Mesenchymal stem cell (in vitro differentiated cells and primary cell): ENCODE measurements at regions not wholly inside any gene's neighbourhood (a gene's known extent, or its start where the extent isn't known, plus 50 kb on each side); places are given as distances from the start of the nearest gene placed in this dataset.

Experiments used
- DNase-seq: peaks from one replicate; pipeline ENCODE4 v3.0.0-alpha.2; 2013
- H2AFZ ChIP-seq: one replicate; pipeline ENCODE4 v1.6.1; 2013; ENCODE audit warnings: low read depth, mild to moderate bottlenecking, control low read depth, inconsistent platforms, low read length, moderate library complexity
- H2AK5ac ChIP-seq: 2 replicates; pipeline ENCODE4 v1.6.1; 2013; ENCODE audit warnings: low read length, moderate library complexity, mild to moderate bottlenecking, inconsistent platforms; ENCODE audit not compliant: severe bottlenecking
- H2BK120ac ChIP-seq: one replicate; pipeline ENCODE4 v1.6.1; 2013; ENCODE audit warnings: low read depth, mild to moderate bottlenecking, inconsistent platforms, low read length, moderate library complexity
- H2BK12ac ChIP-seq, 2 experiments: one replicate each; pipeline ENCODE4 v1.6.1; 2013; ENCODE audit warnings: inconsistent platforms in 2 of 2, low read length in 2 of 2, mild to moderate bottlenecking in 2 of 2, moderate library complexity in 2 of 2, control low read depth in 1 of 2
- H2BK15ac ChIP-seq: one replicate; pipeline ENCODE4 v1.6.1; 2013; ENCODE audit warnings: mild to moderate bottlenecking, low read depth, inconsistent platforms; ENCODE audit not compliant: poor library complexity, severe bottlenecking
- H2BK5ac ChIP-seq: 2 replicates; pipeline ENCODE4 v1.6.1; 2013; ENCODE audit warnings: low read depth, mild to moderate bottlenecking, low read length, control low read depth, inconsistent platforms; ENCODE audit not compliant: poor library complexity, severe bottlenecking
- H3K14ac ChIP-seq, 2 experiments: one replicate each; pipeline ENCODE4 v1.6.1; 2013; ENCODE audit warnings: inconsistent platforms in 2 of 2, low read length in 2 of 2, control low read depth in 1 of 2, mild to moderate bottlenecking in 1 of 2, moderate library complexity in 1 of 2
- H3K18ac ChIP-seq, 2 experiments: one replicate each; pipeline ENCODE4 v1.6.1; 2013; ENCODE audit warnings: inconsistent platforms in 2 of 2, low read length in 2 of 2, control low read depth in 1 of 2, low read depth in 1 of 2, mild to moderate bottlenecking in 1 of 2
- H3K23ac ChIP-seq, 2 experiments: one replicate each; pipeline ENCODE4 v1.6.1; 2013; ENCODE audit warnings: inconsistent platforms in 2 of 2, low read length in 2 of 2, mild to moderate bottlenecking in 2 of 2, moderate library complexity in 2 of 2, control low read depth in 1 of 2
- H3K27ac ChIP-seq: 2 replicates; pipeline ENCODE4 v1.5.1; 2013; ENCODE audit warnings: mild to moderate bottlenecking, moderate library complexity, low read length, control low read depth, inconsistent platforms; ENCODE audit not compliant: poor library complexity, severe bottlenecking
- H3K27me3 ChIP-seq, 2 experiments: 2 replicates each; pipeline versions ENCODE4 v1.6.1 to v1.7.0; 2013; ENCODE audit warnings: low read length in 2 of 2, mild to moderate bottlenecking in 2 of 2, moderate library complexity in 2 of 2, control low read depth in 1 of 2, inconsistent platforms in 1 of 2; ENCODE audit not compliant: control insufficient read depth in 1 of 2, insufficient read depth in 1 of 2
- H3K36me3 ChIP-seq, 2 experiments: 2 replicates each; pipeline versions ENCODE4 v1.6.1 to v1.7.0; 2013; ENCODE audit warnings: low read length in 2 of 2, control low read depth in 1 of 2, inconsistent platforms in 1 of 2, low read depth in 1 of 2, mild to moderate bottlenecking in 1 of 2; ENCODE audit not compliant: insufficient read depth in 2 of 2, control insufficient read depth in 1 of 2
- H3K4ac ChIP-seq, 2 experiments: one replicate each; pipeline ENCODE4 v1.6.1; 2013; ENCODE audit warnings: inconsistent platforms in 2 of 2, low read length in 2 of 2, mild to moderate bottlenecking in 2 of 2, moderate library complexity in 2 of 2, control low read depth in 1 of 2, low read depth in 1 of 2
- H3K4me1 ChIP-seq: 2 replicates; pipeline ENCODE4 v1.6.1; 2013; ENCODE audit warnings: low read depth, low read length, control low read depth; ENCODE audit not compliant: control insufficient read depth, insufficient read depth
- H3K4me2 ChIP-seq: 2 replicates; pipeline ENCODE4 v1.6.1; 2013; ENCODE audit warnings: low read length, mild to moderate bottlenecking, inconsistent platforms; ENCODE audit not compliant: poor library complexity, severe bottlenecking
- H3K4me3 ChIP-seq, 2 experiments: 2 replicates each; pipeline versions ENCODE4 v1.5.1 to v1.7.0; 2013; ENCODE audit warnings: low read length in 2 of 2, mild to moderate bottlenecking in 2 of 2, control low read depth in 1 of 2, low read depth in 1 of 2; ENCODE audit not compliant: insufficient read depth in 1 of 2
- H3K79me1 ChIP-seq: replicated peaks from 2 replicates; pipeline ENCODE4 v1.6.1; 2013; ENCODE audit warnings: mild to moderate bottlenecking, control low read depth, low read length, inconsistent platforms; ENCODE audit not compliant: poor library complexity, severe bottlenecking
- H3K9ac ChIP-seq: 2 replicates; pipeline ENCODE4 v1.7.0; 2013; ENCODE audit warnings: mild to moderate bottlenecking, low read length, moderate library complexity
- H3K9me3 ChIP-seq: 2 replicates; pipeline ENCODE4 v1.7.0; 2013; ENCODE audit warnings: mild to moderate bottlenecking, low read length; ENCODE audit not compliant: control insufficient read depth
- H4K8ac ChIP-seq: one replicate; pipeline ENCODE4 v1.6.1; 2013; ENCODE audit warnings: inconsistent platforms, mild to moderate bottlenecking, low read length, moderate library complexity
- H4K91ac ChIP-seq: one replicate; pipeline ENCODE4 v1.6.1; 2013; ENCODE audit warnings: mild to moderate bottlenecking, low read length, inconsistent platforms
- whole genome bisulfite sequencing: methylation state at CpG from one replicate; pipeline ENCODE4 v1.1.7; 2013; ENCODE audit warnings: mixed read lengths; 5-methylcytosine and 5-hydroxymethylcytosine counted together

DNA sequence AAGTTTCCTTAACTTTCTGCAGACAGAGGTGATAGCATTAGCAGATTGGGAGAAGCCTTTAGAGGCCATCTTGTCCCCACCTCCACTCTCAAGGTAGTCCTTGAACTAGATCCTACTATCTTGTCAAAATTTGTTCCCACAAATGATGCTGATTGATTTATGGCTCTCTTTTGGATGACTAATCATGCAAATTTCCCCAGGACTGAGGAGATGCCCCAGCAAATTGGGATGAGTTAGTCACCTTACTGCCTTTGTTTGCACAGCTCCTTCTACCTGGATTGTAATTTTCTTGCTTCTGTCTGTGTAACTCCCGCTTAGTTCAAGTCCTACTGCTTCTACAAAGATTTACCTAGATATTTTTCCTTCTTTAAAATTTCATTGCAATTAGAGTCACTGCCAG is 391.4 kb upstream of the CADM1 start:
- no peak overlapping the region for H2BK120ac ChIP-seq
- no peak overlapping the region for H4K91ac ChIP-seq
- H3K18ac ChIP-seq = no peak overlapping the region
- peaks cover 8% of the 10 kb centered on the region for H3K4me1 ChIP-seq
- H3K9ac ChIP-seq = no peak overlapping the region
- no peak overlapping the region for H3K14ac ChIP-seq
- no peak overlapping the region for H2AK5ac ChIP-seq
- no peaks in the 10 kb centered on the region for H3K79me1 ChIP-seq
- H3K4me2 ChIP-seq = no peak overlapping the region
- DNase-seq = no peak
- WGBS = 67% methylated on average over 1 of the region's 1 CpG
- H2BK5ac ChIP-seq = no peak overlapping the region
- no peak overlapping the region for H3K27ac ChIP-seq
- no peak overlapping the region for H3K23ac ChIP-seq
- no peaks in the 10 kb centered on the region for H3K36me3 ChIP-seq
- no peak overlapping the region for H2BK15ac ChIP-seq
- H2BK12ac ChIP-seq = no peak overlapping the region
- no peaks in the 10 kb centered on the region for H3K9me3 ChIP-seq
- no peaks in the 10 kb centered on the region for H3K27me3 ChIP-seq
- no peak overlapping the region for H4K8ac ChIP-seq
- no peak overlapping the region for H2AFZ ChIP-seq
- no peak overlapping the region for H3K4ac ChIP-seq
- no peak overlapping the region for H3K4me3 ChIP-seq

DNA sequence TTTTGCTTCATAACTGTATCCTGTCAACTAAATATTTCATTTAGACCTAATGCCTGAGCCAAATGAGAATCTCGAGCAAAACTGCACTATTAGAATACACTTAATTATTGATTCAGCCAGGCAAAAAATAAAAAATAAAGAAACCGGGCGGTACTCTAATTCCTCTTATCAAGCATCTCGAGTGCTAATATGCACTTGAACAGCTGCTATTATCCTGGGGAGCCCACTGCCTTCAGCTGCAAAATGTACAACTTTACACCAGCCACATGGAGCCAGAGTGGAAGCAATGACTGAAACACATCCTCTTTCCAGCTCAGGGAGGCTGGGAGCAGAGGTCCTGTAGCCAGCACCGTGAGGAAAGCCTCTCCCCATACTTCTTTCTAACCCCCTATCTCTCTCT is 390.0 kb upstream of the CADM1 start:
- Histone ChIP-seq H3K79me1 (no peaks in the 10 kb centered on the region), H3K4me1 (peaks cover 8% of the 10 kb centered on the region), H3K4me2 (no peak overlapping the region), H2BK12ac (no peak overlapping the region), H2AFZ (no peak overlapping the region), H3K18ac (no peak overlapping the region), H4K91ac (no peak overlapping the region), H3K9me3 (no peaks in the 10 kb centered on the region), H3K9ac (no peak overlapping the region), H3K27me3 (no peaks in the 10 kb centered on the region), H3K27ac (no peak overlapping the region), H4K8ac (no peak overlapping the region), H2AK5ac (no peak overlapping the region), H2BK15ac (no peak overlapping the region), H3K23ac (no peak overlapping the region), H2BK120ac (no peak overlapping the region), H3K14ac (no peak overlapping the region), H3K36me3 (no peaks in the 10 kb centered on the region), H3K4ac (no peak overlapping the region), H2BK5ac (no peak overlapping the region), H3K4me3 (no peak overlapping the region)
- 77% methylated on average over 4 of the region's 5 CpGs for WGBS
- DNase-seq = no peak

DNA sequence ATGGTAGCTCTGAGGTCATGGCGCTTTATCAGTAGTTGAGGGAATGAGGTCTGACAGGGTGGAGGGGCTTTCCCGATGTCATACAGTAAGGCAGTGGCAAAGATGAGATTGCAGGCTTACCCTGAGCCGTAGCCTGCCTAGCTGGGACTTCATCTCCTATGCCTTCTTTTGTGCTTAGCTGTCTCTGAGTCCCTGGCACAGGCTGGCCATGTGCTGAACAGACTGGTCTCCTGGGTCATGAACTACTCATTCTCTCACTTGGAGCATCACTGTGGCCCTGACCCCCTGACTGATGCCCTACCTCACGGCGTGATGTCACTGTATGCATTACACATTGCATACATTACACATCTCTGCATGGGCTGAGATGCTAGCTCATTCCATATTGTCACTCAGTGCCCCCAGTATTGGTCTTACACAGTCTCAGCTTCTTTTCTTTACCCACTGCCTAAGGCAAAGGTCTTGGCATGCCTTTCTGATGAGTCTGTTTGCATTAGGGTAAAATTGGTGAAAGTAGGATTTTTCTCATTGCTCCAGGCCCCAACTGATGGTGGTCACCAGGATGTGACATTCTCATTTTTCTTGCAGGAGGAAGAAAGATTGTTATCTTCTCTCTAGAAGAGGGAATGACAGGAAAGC is 389.4 kb upstream of the CADM1 start:
- 88% methylated on average over 5 of the region's 5 CpGs for WGBS
- H3K9me3 ChIP-seq = no peaks in the 10 kb centered on the region
- H3K4me1 ChIP-seq = peaks cover 8% of the 10 kb centered on the region

DNA sequence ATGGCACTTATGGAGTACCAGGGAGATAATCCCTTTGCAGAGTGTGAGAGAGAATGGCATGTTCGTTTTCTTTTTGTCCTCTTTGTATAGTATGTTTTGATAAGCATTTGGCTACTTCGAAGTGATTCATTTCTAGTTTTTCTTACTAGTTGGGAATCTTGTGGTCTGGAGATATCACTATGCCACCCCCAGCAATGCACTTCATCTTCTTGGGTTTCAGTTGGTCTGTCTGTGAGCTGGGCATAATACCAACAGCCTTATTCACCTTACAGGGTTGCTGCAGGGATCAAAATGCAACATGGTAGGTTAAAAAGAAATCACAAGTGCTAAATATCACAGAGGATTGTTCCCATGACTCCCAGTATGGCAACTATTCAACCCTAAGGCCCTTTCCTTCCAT is 387.8 kb upstream of the CADM1 start:
- Histone ChIP-seq H3K4ac (no peak overlapping the region), H3K4me2 (no peak overlapping the region), H3K9ac (no peak overlapping the region), H4K91ac (no peak overlapping the region), H4K8ac (no peak overlapping the region), H2BK5ac (no peak overlapping the region), H3K18ac (no peak overlapping the region), H2BK15ac (no peak overlapping the region), H3K36me3 (no peaks in the 10 kb centered on the region), H3K14ac (no peak overlapping the region), H3K27ac (peak overlapping the region; percentile 9), H3K79me1 (no peaks in the 10 kb centered on the region), H3K4me3 (no peak overlapping the region), H2BK120ac (no peak overlapping the region), H2BK12ac (no peak overlapping the region), H3K27me3 (no peaks in the 10 kb centered on the region), H2AK5ac (no peak overlapping the region), H3K9me3 (no peaks in the 10 kb centered on the region), H3K23ac (no peak overlapping the region), H3K4me1 (peaks cover 8% of the 10 kb centered on the region), H2AFZ (no peak overlapping the region)
- DNase-seq = no peak
- 58% methylated on average over 2 of the region's 2 CpGs for WGBS

More for the DNA sequence above, 389.4 kb upstream of the CADM1 start:
- no peak for DNase-seq
- Histone ChIP-seq H4K91ac (no peak overlapping the region), H2BK5ac (no peak overlapping the region), H3K79me1 (no peaks in the 10 kb centered on the region), H3K27ac (no peak overlapping the region), H2BK120ac (no peak overlapping the region), H2AK5ac (no peak overlapping the region), H3K4me3 (no peak overlapping the region), H3K4ac (no peak overlapping the region), H3K36me3 (no peaks in the 10 kb centered on the region), H3K23ac (no peak overlapping the region), H2BK12ac (no peak overlapping the region), H3K4me2 (no peak overlapping the region), H2BK15ac (no peak overlapping the region), H4K8ac (no peak overlapping the region), H3K9ac (no peak overlapping the region), H3K14ac (no peak overlapping the region), H3K18ac (no peak overlapping the region), H2AFZ (no peak overlapping the region), H3K27me3 (no peaks in the 10 kb centered on the region)
